NCI-H446 (cell line): ENCODE measurements at regions not wholly inside any gene's neighbourhood (a gene's known extent, or its start where the extent isn't known, plus 50 kb on each side); places are given as distances from the start of the nearest gene placed in this dataset.
"Not testable (repeated sequence)": the region's sequence is repeated elsewhere in the genome, so short reads cannot be mapped to it uniquely, and the experiment has no call there.

Experiments
- DNase-seq, 2 experiments: peaks; one replicate each; lab custom pipeline; 2025; lab: John Stamatoyannopoulos, UW

GRCh38 chr18:42328931-42329330 lies 373.9 kb downstream of the PIK3C3 start:
- DNase-seq = no peak

- no peak for DNase-seq
Measured at GRCh38 chr18:42330296-42330695, 375.3 kb downstream of the PIK3C3 start.

GRCh38 chr18:42333558-42333957 lies 378.5 kb downstream of the PIK3C3 start:
- no peak for DNase-seq

GRCh38 chr18:42334931-42335330 lies 379.9 kb downstream of the PIK3C3 start:
- no peak for DNase-seq

GRCh38 chr18:42336139-42336538 lies 381.1 kb downstream of the PIK3C3 start:
- no peak for DNase-seq

- DNase-seq = not testable (repeated sequence)
Measured at GRCh38 chr18:42337337-42337736, 382.3 kb downstream of the PIK3C3 start.

GRCh38 chr18:42338683-42339082 lies 383.6 kb downstream of the PIK3C3 start:
- DNase-seq = no peak

- DNase-seq = no peak
Measured at GRCh38 chr18:42339372-42339771, 384.3 kb downstream of the PIK3C3 start.

GRCh38 chr18:42340423-42341009 lies 385.5 kb downstream of the PIK3C3 start:
- DNase-seq = no peak

- peak; percentile 34 to 73 for DNase-seq
Measured at GRCh38 chr18:42341423-42341822, 386.4 kb downstream of the PIK3C3 start.

GRCh38 chr18:42348722-42349121 lies 393.7 kb downstream of the PIK3C3 start:
- DNase-seq = no peak

- DNase-seq = no peak
Measured at GRCh38 chr18:42351455-42351854, 396.4 kb downstream of the PIK3C3 start.

GRCh38 chr18:42360716-42361115 lies 405.7 kb downstream of the PIK3C3 start:
- no peak for DNase-seq

GRCh38 chr18:42363446-42364441 lies 408.7 kb downstream of the PIK3C3 start:
- peak in 1 of 2 experiments; percentile 74 for DNase-seq

GRCh38 chr18:42364766-42365165 lies 409.7 kb downstream of the PIK3C3 start:
- no peak for DNase-seq

- DNase-seq = no peak
Measured at GRCh38 chr18:42365591-42365990, 410.6 kb downstream of the PIK3C3 start.

GRCh38 chr18:42373584-42373983 lies 418.6 kb downstream of the PIK3C3 start:
- DNase-seq = no peak

- no peak for DNase-seq
Measured at GRCh38 chr18:42374961-42375360, 419.9 kb downstream of the PIK3C3 start.

- not testable (repeated sequence) for DNase-seq
Measured at GRCh38 chr18:42378854-42379253, 423.8 kb downstream of the PIK3C3 start.

- DNase-seq = not testable (repeated sequence)
Measured at GRCh38 chr18:42381236-42381635, 426.2 kb downstream of the PIK3C3 start.

GRCh38 chr18:42392416-42392815 lies 437.4 kb downstream of the PIK3C3 start:
- peak; percentile 85 to 86 for DNase-seq

- DNase-seq = no peak
Measured at GRCh38 chr18:42392926-42393325, 437.9 kb downstream of the PIK3C3 start.

GRCh38 chr18:42394238-42394637 lies 439.2 kb downstream of the PIK3C3 start:
- no peak for DNase-seq
